ENCODE measurements at regions not wholly inside any gene's neighbourhood (a gene's known extent, or its start where the extent isn't known, plus 50 kb on each side); places are given as distances from the start of the nearest gene placed in this dataset.

DNA sequence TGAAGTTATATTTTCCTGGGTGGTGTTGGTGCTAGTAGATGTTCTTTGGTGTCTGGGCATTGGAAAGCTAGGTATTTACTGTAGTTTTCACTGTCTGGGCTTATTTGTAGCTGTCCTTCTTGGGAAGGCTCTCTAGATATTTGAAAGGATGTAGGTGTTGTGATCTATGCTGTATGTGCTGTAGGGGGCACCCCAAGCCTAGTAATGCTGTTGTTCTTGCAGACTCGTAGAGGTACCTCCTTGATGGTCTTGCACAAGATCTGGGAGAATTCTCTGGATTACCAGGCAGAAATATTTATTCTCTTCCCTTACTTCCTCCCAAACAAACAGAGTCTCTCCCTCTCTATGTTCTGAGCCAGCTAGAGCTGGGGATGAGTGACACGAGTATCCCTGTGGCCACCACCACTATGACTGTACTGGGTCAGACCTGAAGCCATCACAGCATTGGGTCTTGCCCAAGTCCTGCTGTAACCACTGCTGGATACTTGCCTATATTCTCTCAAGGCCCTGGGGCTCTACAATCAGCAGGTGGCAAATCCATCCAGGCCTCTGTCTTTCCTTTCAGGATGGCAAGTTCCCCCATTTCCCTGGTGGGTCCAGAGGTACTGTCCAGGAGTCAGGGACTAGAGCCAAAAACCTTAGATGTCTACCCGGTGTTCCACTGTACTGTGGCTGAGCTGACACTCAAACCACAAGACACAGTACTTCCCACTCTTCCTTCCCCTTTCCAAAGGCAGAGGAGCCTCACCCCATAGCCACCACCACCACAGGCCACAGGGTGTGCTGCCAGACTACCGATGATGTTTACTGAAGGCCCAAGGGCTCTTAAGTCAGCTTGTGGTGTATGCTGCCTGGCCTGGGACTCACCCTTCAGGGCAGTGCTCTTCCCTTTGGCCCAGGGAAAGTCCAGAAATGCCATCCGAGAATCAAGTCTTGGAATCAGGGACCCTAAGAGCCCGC is 195.2 kb upstream of the DPPA4 start:
- peak; percentile 28 for DNase-seq (ENCODE audit: low read depth)

DNA sequence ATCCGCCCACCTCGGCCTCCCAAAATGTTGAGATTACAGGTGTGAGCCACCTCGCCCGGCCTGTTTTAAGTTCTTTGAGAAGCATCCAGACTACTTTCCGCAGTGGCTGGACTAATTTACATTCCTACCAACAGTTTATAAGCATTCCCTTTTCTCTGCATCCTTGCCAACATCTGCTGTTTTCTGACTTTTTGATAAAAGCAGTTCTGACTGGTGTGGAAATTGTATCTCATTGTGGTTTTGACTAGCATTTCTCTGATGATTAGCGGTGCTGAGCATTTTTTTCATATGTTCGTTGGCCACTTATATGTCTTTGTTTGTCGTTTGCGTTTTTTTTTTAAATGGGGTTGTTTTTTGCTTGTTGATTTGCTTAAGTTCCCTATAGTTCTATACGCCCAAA is 208.4 kb upstream of the DPPA4 start:
- DNase-seq (ENCODE audit: low read depth), result no peak

DNA sequence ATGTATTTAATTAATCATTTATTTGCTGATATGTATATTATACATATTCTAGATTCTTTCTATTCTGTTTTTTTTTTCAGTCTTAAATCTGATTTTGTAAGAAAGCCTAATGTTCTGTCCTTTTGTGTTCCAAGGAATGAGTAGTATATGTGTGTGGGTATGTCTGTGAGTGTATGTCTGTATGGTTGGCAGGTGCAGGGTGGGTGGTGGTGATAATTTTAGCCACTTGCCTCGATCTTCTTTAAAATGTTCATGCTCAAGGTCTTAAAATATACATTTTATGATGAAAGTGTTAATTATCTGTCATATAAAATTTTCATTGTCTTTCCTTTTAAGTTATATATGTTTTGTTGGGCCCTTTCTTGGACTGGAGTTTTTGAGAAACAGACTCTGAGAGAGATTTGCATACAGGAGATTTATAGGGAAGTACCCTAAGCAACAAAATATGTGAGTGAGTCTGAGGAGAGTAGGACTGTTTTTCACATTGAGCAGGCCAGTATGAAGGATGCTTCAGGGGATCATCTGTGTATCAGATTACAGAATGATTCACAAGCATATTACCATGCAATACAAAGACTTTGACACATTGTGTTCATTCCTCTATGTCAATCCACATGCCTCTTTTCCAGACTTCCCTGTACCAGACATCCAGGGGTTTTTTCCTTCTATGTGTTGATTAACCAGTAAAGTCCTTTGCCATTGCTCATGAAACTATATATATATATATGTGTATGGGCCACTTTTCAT is 211.0 kb upstream of the DPPA4 start:
- DNase-seq (ENCODE audit: low read depth), result no peak

DNA sequence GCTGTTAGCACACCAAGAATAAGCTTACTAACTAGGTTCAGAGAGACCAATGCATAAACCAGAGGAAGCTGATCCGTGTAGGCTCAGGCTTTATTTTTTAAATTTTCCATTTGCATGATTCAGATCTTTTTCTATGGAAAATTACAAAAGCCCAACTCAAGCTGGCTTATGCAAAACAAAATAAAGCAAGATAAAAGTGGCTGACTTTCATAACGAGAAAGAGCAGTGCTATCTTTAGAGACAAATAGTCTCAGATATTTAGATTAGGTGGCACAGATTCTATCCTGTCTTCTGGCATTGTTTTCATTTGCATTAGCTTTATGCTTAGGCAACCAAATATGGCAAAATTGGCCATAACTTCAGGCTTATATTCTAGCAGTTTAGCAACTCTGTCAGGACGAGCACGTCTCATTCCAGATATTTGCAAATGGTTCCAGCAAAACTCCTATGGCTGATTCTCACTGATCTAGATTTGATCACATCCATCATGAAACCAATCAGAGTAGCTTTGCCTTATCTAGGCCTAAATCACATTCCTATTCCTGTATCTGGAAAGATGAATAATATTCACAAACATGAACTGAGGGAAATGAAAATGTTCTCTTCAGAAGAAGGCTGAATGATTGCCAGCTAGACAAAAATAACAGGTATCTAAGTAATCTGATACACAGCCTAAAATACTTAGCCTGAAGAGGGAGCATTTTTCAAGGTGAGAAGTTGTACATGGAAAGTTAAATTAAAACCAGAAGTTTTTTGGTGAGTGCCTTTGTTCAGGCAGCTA is 216.4 kb upstream of the DPPA4 start:
- DNase-seq (ENCODE audit: low read depth), result no peak

DNA sequence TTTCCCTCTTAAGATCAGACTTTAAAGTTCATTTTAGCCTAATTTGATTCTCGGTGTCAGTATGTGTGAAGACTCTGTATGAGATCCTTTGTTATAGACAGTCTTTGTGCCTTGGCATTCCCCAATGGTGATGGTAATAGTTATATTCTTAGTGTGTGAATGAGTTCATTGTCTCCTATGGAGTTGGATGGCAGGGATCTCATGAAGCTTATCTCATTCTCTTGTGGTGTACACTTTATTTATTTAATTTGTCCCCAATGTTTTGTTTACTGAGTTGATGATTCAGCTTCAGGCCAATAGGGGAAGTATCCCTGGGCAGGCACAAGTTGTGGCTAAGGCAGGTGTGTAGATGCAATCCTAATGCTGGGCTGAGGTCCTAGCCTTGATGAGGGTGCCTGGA is 222.0 kb upstream of the DPPA4 start:
- no peak for DNase-seq (ENCODE audit: low read depth)

DNA sequence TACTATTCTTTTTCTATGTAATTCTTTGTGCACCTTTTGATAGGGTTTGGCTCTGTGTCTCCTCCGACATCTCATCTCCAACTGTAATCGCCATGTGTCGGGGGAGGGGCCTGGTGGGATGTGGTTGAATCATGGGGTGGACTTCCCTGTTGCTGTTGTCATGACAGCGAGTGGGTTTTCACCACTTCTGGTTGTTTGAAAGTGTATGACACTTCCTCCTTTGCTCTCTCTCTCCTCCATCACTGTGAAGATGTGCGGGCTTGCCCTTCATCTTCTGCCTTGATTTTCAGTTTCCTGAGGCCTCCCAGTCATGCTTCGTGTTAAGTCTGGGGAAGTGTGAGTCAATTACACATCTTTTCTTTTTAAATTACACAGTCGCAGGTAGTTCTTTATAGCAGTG is 225.8 kb upstream of the DPPA4 start:
- peak; percentile 10 for DNase-seq (ENCODE audit: low read depth)

DNA sequence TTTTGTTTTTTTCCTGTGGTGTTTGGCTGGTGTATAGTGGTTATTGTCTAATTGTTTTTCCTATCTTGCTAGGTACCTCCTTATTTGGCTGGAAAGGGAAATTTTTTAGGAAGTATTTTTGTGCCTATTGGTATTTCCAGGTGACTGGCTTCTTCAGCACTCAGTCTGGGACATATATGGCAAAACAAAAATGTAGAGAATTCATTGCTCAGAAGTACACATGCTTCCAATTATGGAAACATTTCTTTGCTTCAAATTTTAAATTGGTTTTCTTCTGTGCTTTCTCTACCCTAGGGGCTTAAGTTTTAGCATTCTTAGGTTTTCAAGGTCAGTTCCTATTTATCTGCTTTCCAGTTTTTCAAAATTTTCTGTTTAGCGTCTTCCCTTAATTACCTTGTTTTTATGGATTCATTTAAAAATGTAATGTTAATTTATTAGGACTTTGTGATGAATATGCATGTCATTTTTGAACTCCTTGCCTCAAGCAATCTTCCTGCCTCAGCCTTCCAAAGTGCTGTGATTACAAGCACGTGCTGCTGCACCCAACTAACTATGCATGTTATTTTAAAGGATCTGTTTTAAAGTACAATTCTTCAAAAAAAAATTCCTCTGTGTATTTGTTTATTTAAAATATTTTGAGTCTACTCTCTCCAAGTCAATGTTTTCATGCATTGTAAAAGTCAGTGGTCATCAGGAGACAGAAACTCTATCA is 231.9 kb upstream of the DPPA4 start:
- no peak for DNase-seq (ENCODE audit: low read depth)

DNA sequence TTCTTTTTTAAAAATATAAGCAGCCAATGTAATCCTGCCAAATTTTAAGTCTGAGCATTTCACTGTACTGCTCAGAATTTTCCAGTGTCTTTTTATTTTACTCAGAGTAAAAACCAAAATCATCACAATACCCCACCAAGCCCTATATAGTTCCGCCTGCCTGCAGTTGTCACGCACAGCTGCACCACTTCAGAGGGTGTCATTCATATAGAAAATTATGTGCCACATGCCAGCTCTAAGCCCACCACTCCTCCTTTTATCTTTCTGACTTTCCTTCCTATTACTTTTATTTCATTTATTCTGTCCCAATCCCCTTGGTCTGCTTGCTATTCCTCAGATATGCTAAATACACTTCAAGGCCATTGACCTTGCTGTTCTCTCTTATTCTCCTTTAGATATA is 233.1 kb upstream of the DPPA4 start:
- DNase-seq (ENCODE audit: low read depth), result no peak

DNA sequence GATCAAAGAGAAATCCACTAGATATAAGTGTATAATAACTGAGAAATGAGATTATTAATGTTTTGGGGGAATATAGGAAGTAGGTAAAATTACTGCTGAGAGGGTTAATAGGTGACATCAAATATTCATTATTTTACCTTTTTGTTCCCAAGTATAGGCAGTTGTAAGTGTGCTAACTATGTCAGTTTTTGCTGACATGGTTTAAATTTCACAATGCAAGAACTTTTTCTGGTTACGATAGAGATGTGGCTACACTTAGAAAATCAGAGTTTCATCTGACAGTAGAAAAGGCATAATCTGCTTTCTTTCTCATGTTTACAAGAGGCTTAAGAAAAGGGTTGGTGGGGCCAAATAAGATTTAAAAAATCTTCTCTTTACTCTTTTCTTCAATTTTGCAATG is 235.0 kb upstream of the DPPA4 start:
- no peak for DNase-seq (ENCODE audit: low read depth)

DNA sequence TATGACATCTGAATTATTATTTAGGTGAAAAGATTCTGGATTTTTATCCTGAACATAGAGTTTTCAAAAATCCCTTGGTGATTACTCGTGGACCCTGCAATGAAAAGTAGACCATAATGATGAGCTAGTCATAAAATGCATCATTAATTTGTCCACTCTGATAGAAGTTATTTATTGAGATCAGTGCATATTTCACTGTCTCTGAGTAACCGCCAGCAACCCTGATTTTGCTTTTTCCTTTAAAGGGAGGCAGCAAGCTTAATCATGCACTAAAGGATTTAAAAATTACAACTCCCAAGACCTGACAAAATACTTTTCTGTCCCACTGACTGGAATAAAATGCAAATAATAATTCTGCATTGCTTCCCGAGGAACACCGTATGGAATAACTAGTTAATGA is 259.6 kb upstream of the DPPA4 start:
- DNase-seq (ENCODE audit: low read depth), result no peak

DNA sequence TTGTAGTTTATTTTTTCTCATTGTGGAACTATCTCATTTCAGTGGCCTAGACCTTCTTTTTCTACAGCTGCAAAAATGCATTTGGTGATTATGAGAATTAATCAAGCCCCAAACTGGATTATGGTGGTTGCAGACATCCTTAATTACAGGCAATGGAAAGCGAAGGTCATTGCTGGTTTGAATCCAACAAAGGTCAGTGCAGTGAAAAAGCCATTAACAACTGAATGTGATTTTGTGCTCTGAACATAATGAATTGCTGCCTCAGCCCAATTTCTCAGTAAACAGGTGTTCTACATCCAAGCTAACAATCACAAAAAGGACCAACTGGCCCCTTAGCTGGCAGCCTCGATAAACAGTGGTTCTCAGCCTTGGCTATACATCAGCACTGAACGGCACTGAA is 260.1 kb upstream of the DPPA4 start:
- no peak for DNase-seq (ENCODE audit: low read depth)

DNA sequence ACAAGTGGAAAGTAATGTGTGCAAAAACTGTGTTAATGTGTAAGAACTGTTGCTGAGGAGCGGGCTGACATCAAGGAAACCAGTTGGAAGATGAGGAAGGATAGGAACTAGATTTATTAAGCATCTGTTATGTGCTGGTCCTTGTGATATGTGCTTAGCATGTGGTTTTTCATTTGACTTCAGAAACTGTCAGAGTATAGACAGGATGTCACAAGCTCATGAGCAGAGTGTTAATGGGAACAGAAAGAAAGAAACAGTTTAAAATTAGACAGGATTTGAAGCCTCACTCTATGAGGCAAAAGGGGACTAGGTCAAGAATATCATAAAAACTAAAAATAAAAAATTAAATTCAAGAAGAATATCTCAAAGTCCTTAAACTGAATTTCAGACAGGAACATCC is 270.6 kb upstream of the DPPA4 start:
- no peak for DNase-seq (ENCODE audit: low read depth)

DNA sequence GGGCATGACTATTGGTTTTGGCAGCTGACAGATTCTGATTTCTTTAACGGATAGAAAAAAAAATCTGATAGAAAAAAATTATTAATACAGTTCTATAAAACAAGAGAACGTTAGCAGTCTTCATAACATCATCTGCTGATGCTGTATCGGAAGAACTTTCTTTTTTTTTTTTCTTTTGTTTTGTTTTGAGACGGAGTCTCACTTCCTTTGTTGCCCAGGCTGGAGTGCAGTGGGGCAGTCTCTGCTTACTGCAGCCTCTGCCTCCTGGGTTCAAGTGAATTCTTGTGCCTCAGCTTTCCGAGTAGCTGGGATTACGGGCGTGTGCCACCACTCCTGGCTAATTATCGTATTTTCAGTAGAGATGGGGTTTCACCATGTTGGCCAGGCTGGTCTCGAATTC is 271.2 kb upstream of the DPPA4 start:
- no peak for DNase-seq (ENCODE audit: low read depth)

DNA sequence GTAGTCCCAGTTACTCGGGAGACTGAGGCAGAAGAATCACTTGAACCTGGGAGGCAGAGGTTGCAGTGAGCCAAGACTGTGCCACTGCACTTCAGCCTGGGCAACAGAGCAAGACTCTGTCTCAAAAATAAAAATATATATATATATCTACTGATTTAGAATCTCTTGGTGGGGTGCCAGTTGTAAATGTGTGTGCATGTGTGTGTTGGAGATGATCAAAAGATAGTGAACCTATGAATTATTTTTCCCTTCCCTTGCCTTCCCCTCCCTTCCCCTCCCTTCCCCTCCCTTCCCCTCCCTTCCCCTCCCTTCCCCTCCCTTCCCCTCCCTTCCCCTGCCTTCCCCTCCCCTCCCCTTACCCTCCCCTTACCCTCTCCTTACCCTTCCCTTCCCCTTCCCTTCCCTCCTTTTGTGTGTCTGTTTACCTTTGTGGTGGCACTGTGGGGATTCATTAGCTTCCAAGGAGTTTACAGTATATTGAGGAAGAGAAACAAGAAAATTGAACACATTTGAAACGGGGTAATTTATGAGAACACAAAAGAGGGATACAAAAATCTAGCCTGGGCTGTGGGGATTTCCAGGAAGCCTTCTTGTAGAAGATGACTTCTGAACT is 281.5 kb upstream of the DPPA4 start:
- DNase-seq (ENCODE audit: low read depth), result no peak

DNA sequence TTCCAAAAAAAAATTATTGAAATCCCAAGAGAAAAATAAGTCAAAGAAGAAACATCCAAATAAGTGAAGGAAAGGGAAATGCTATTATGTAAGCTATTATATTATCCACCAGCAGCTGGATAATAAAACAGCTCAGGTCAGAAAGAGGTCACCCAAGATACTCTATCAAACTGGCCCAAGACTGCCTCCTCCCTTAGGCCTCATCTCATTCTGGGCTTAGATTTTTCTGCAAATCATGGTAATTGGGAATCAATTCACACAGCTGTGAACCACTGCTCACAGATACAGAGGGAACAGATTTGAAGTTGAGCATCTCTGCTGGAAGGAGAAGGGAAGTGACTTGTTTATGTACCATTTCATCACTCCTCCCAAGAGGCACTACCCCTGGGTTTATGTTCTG is 294.6 kb upstream of the DPPA4 start:
- no peak for DNase-seq (ENCODE audit: low read depth)

DNA sequence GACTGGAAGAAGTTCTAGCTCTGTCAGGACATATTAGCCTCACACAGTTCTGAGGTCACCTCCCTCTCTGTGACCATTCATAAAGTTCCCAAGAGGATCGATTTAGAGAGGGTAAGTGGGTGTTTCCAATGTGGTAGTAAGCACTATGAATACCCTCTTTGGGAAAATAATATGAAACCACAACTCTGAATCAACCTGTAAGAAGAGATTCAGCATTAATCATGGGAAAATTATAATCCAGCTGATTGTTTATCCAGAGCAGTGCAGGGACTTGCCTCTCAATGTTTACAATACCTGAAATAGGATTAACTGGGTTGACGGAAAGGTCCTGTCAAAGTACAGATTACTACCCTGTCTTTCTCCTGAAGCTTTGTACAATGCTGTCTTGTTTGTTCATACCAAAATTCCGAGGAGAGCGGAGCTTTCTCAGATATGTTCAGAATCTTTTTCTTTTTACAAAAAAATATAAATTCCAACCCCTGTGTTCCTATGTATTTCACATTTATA is 302.9 kb upstream of the DPPA4 start:
- DNase-seq (ENCODE audit: low read depth), result no peak

DNA sequence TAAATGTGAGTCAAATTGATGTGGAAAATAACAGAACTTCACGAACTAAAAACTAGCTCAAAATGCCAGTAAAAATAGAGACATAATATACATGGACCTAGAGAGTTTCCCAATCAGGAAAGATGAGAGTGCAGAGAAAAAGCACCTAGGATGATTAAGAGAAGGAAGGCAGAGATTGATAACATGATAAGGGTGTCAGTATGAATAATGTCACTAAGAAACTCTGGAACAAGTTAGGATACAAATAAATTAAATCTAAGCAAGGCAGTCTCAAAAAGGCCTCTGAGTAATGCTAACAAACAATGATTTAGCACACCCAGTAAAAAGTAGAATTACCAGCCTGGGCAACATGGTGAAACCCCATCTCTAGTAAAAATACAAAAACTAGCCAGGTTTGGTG is 304.7 kb upstream of the DPPA4 start:
- DNase-seq (ENCODE audit: low read depth), result no peak

DNA sequence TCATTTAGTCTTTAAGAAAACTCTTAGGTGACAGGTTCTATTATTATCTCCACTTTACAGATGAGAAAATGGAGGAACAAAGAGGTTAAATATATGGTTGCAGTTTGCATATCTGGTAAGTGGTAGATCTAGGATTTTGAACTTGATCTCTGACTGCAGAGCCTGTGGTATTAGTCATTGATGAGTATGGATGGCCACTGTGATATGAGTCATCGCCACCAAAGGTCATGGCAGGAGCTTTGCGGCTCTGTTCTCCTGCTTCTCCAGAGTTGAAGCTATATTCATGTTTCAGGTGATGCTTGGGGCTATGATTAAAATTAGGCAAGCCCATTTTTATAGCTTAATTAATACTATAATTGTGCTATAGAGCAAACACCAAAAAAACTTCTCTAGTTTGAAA is 306.2 kb upstream of the DPPA4 start:
- no peak for DNase-seq (ENCODE audit: low read depth)

DNA sequence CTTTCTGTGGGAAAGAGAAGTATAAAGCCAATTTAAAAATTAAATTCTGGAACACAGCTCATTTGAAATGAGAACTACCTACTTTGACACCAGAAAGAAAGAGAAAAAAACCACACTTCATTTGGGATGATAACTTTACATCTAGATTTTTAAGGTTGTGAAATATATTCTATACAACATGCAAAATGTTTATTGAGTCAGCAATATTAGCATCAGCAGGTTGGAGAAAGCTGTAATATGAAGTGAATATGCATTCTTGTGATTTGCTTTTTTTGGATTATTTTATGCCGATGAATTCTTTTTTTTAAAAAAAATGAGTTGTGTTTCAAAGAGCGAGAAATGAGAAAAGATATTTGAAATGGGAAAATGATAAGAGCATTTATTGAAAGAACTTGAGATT is 307.0 kb upstream of the DPPA4 start:
- no peak for DNase-seq (ENCODE audit: low read depth)

DNA sequence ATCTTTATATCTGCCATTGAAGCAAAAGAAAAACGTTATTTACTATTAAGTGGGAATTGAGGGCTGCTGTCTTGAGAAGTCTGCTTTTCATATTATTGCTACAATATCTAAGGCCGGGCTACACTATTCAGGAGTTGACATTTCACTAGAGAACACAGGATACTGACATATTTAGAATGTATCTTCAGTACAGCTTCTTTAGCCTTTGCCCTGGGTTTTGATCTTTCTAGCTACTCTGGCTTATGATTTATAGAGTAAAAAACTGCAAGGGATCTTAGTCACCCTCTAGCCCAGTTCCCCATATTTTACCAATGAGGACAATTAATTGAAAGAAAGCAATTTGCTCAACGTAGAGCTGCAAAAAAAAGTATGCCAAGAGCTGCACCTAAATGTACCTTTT is 307.4 kb upstream of the DPPA4 start:
- DNase-seq (ENCODE audit: low read depth), result no peak

DNA sequence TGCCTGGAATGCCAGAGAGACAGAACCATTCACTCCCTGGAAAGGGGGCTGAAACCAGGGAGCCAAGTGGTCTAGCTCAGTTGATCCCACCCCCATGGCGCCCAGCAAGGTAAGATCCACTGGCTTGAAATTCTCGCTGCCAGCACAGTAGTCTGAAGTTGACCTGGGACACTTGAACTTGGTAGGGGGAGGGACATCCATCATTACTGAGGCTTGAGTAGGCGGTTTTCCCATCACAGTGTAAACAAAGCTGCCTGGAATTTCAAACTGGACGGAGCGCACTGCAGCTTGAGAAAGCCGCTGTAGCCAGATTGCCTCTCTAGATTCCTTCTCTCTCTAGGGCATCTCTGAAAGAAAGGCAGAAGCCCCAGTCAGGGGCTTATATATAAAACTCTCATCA is 310.7 kb upstream of the DPPA4 start:
- no peak for DNase-seq (ENCODE audit: low read depth)

Data from stimulated activated CD8-positive, alpha-beta memory T cell treated with anti-CD3 and anti-CD28 coated beads, Interleukin-4, amount 100 ng/mL, for 24 hours (primary cell).